ENCODE measurements at regions not wholly inside any gene's neighbourhood (a gene's known extent, or its start where the extent isn't known, plus 50 kb on each side); places are given as distances from the start of the nearest gene placed in this dataset.
A peak's percentile ranks its signal among the peaks of the same experiment; 100 is the strongest.

DNA sequence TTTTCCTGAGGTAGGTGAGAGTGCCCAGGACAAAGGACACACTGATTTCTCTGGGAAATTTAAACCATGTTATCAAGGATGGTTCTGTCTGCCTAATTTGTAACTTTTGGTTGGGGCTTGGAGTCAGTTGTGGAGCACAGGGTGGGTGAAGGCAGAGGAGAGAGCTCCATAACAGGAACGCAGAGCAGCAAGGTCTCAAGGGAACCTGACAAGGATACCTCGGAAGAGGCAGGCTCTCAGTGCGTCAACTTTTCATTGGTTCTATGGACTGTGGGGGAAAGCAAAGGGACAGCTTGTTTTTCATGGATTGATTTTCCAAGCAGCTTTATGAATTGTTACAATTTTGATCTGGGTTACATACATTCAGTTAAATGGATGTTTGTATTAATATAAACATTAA is 110.4 kb downstream of the SLIT2 start:
- Histone ChIP-seq H3K27ac (ENCODE audit: low read depth in 1 of 2, low read length in 2 of 2) (no peak overlapping the region), H3K27me3 (ENCODE audit: control insufficient read depth in 1 of 2, insufficient read depth in 2 of 2, low read length in 1 of 2) (no peaks in the 10 kb centered on the region), H3K36me3 (ENCODE audit: control insufficient read depth in 1 of 2, insufficient read depth in 2 of 2, low read length in 1 of 2) (no peaks in the 10 kb centered on the region), H3K4me1 (ENCODE audit: control insufficient read depth in 1 of 2, insufficient read depth in 2 of 2, low read length in 2 of 2) (no peaks in the 10 kb centered on the region), H3K9me3 (ENCODE audit: control insufficient read depth, low read length) (no peaks in the 10 kb centered on the region), H3K4me3 (ENCODE audit: low read length in 2 of 2) (no peak overlapping the region)
- intact Hi-C loops (cut with DNase I), result no loop called here
- ATAC-seq (ENCODE audit: low FRiP score), result no peak
- DNase-seq, result no peak
- 89 to 93% methylated on average over 3 of the region's 3 CpGs for WGBS, 2 donors

DNA sequence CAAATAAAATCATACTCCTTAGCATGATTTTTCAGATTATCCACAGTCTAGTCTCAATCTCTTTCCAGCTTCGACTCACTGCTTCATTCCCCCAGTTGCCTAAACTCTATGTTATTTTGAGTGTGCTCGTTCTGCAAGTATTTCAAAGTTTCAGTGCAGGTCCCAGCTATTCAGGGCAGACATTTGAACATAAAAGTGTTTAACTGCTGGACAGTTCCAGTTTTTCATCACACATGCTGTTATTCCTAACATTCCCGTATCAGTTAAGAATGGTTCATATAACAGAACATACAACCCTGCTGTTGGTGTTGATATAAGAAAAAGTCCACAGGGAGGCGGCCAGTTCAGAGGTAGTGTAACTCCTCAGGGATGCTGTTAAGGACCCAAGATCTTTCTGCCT is 113.3 kb downstream of the SLIT2 start:
- intact Hi-C loops (cut with DNase I), result no loop called here
- DNase-seq (no peak), ATAC-seq (ENCODE audit: low FRiP score) (no peak)
- 70 to 78% methylated on average over 4 of the region's 4 CpGs for WGBS, 2 donors
- Histone ChIP-seq H3K4me1 (ENCODE audit: control insufficient read depth in 1 of 2, insufficient read depth in 2 of 2, low read length in 2 of 2) (peaks cover 0 to 1% of the 10 kb centered on the region in 2 donors), H3K9me3 (ENCODE audit: control insufficient read depth, low read length) (no peaks in the 10 kb centered on the region), H3K36me3 (ENCODE audit: control insufficient read depth in 1 of 2, insufficient read depth in 2 of 2, low read length in 1 of 2) (no peaks in the 10 kb centered on the region), H3K4me3 (ENCODE audit: low read length in 2 of 2) (no peak overlapping the region), H3K27ac (ENCODE audit: low read depth in 1 of 2, low read length in 2 of 2) (no peak overlapping the region), H3K27me3 (ENCODE audit: control insufficient read depth in 1 of 2, insufficient read depth in 2 of 2, low read length in 1 of 2) (no peaks in the 10 kb centered on the region)

DNA sequence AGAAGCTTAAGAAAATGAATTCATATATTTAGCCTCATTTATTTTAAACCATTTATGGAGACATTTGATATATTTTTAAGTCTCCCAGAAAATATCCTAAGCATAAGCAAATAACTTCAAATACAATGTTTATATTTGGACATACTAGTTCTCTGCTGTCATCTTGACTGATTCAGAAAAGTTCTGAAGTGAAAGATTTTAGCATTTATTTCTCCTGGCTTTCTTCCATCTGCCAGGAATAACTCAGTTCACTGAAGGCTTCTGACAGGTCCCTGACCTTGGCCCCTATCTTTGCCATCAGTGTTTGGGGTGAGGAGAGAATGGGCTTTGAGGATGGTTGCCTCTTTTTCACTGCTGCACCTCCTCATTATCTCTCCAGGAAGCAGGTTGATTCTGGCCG is 115.7 kb downstream of the SLIT2 start:
- Histone ChIP-seq H3K27me3 (ENCODE audit: control insufficient read depth in 1 of 2, insufficient read depth in 2 of 2, low read length in 1 of 2) (no peaks in the 10 kb centered on the region), H3K4me1 (ENCODE audit: control insufficient read depth in 1 of 2, insufficient read depth in 2 of 2, low read length in 2 of 2) (peaks cover 0 to 1% of the 10 kb centered on the region in 2 donors), H3K27ac (ENCODE audit: low read depth in 1 of 2, low read length in 2 of 2) (no peak overlapping the region), H3K9me3 (ENCODE audit: control insufficient read depth, low read length) (no peaks in the 10 kb centered on the region), H3K36me3 (ENCODE audit: control insufficient read depth in 1 of 2, insufficient read depth in 2 of 2, low read length in 1 of 2) (no peaks in the 10 kb centered on the region), H3K4me3 (ENCODE audit: low read length in 2 of 2) (no peak overlapping the region)
- WGBS, 2 donors, result 40 to 56% methylated on average over 1 of the region's 1 CpG
- intact Hi-C loops (cut with DNase I), result no loop called here
- DNase-seq, result no peak
- ATAC-seq (ENCODE audit: low FRiP score), result no peak

DNA sequence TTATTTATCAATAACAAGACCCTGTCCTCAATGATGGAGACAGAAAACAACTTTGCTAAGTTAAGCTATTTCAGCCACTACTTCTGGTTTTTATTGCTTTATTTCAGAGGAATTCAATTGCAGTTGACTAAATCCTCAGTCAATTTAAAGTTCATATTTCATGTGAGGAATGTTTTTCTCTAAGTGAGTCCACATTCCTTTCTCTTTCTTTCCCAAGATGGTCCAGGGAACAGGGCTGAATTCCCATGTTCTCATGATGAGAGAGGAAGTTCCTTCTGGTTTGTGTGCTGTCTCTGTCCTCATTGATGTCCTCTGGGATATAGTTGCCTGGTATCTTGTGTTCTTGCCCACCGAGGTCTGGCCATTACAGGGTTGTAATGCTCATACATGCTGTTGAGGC is 117.2 kb downstream of the SLIT2 start:
- H3K27ac ChIP-seq (ENCODE audit: low read depth in 1 of 2, low read length in 2 of 2), result peak overlapping the region in 1 of 2 donors; percentile 1
- 4 to 10% methylated on average over 1 of the region's 1 CpG for WGBS, 2 donors
- intact Hi-C loops (cut with DNase I), result no loop called here
- DNase-seq (no peak), ATAC-seq (ENCODE audit: low FRiP score) (no peak)
- H3K36me3 ChIP-seq (ENCODE audit: control insufficient read depth in 1 of 2, insufficient read depth in 2 of 2, low read length in 1 of 2), result no peaks in the 10 kb centered on the region
- H3K4me3 ChIP-seq (ENCODE audit: low read length in 2 of 2), result no peak overlapping the region
- H3K27me3 ChIP-seq (ENCODE audit: control insufficient read depth in 1 of 2, insufficient read depth in 2 of 2, low read length in 1 of 2), result no peaks in the 10 kb centered on the region
- H3K9me3 ChIP-seq (ENCODE audit: control insufficient read depth, low read length), result no peaks in the 10 kb centered on the region
- H3K4me1 ChIP-seq (ENCODE audit: control insufficient read depth in 1 of 2, insufficient read depth in 2 of 2, low read length in 2 of 2), result peaks cover 0 to 4% of the 10 kb centered on the region in 2 donors

DNA sequence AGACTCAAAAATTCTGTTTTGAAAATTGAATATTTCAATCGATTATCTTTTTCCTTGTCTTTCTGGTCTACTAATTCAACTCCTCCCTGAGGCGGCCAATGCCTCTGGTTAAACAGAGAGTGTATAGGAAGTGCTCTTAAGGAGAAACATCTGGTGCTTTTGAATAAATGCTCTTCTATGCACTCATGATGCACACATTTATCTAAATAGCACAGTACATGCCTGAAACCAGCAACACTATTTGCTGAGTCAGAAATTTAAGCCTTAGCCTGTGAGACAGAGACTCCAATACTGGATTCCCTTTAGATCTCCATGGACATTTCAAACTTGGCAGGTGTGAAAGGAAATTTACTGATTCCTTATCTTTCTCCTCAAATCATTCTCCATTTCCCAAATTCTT is 118.6 kb downstream of the SLIT2 start:
- ATAC-seq (ENCODE audit: low FRiP score), result no peak
- 88 to 95% methylated on average over 2 of the region's 2 CpGs for WGBS, 2 donors
- no peaks in the 10 kb centered on the region for H3K9me3 ChIP-seq (ENCODE audit: control insufficient read depth, low read length)
- intact Hi-C loops (cut with DNase I), result no loop called here
- H3K27me3 ChIP-seq (ENCODE audit: control insufficient read depth in 1 of 2, insufficient read depth in 2 of 2, low read length in 1 of 2), result no peaks in the 10 kb centered on the region
- no peak overlapping the region for H3K27ac ChIP-seq (ENCODE audit: low read depth in 1 of 2, low read length in 2 of 2)
- no peak overlapping the region for H3K4me3 ChIP-seq (ENCODE audit: low read length in 2 of 2)
- H3K36me3 ChIP-seq (ENCODE audit: control insufficient read depth in 1 of 2, insufficient read depth in 2 of 2, low read length in 1 of 2), result no peaks in the 10 kb centered on the region
- no peak for DNase-seq
- peaks cover 0 to 4% of the 10 kb centered on the region in 2 donors for H3K4me1 ChIP-seq (ENCODE audit: control insufficient read depth in 1 of 2, insufficient read depth in 2 of 2, low read length in 2 of 2)

DNA sequence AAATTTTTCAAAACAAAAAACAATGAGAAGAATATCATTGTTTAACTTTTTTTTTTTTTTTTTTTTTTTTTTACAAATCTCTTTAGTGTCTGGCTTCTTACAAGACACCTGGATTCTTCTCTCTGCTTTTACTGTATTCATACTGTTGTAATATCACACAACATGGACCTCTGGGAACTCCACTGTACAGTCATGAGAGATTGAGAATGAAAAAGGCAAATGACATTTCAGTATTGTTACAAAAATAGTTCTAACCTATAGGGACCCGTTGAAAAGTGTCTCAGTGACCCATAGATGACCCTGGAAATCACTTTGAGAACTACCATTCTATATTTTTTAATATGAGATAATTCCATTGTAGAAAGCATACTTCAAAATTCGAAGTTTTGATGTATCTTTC is 124.4 kb downstream of the SLIT2 start:
- no peak for ATAC-seq (ENCODE audit: low FRiP score)
- no peaks in the 10 kb centered on the region for H3K36me3 ChIP-seq (ENCODE audit: control insufficient read depth in 1 of 2, insufficient read depth in 2 of 2, low read length in 1 of 2)

DNA sequence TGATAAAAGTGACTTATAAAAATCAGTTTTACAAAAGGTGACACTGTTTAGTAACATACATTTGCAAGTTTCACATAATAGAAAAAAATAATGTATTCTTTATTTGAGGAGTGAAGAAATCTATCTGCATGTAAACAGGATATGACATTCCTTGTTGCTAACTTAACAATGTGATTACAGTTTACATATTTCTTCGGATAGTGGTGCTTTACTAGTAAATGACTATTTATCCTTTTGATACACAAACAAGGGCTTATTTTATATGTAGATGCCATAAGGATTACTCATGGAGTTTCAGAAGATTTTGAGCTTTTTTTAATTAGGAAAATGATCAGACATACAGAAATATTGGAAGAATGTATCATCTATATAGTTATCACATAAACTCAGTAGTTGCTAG is 126.5 kb downstream of the SLIT2 start:
- no peak overlapping the region for H3K27ac ChIP-seq (ENCODE audit: low read depth in 1 of 2, low read length in 2 of 2)
- WGBS, 2 donors, result 90 to 93% methylated on average over 1 of the region's 1 CpG
- H3K36me3 ChIP-seq (ENCODE audit: control insufficient read depth in 1 of 2, insufficient read depth in 2 of 2, low read length in 1 of 2), result no peaks in the 10 kb centered on the region
- H3K4me1 ChIP-seq (ENCODE audit: control insufficient read depth in 1 of 2, insufficient read depth in 2 of 2, low read length in 2 of 2), result peaks cover 0 to 3% of the 10 kb centered on the region in 2 donors
- no peak for DNase-seq
- H3K4me3 ChIP-seq (ENCODE audit: low read length in 2 of 2), result no peak overlapping the region
- intact Hi-C loops (cut with DNase I), result no loop called here
- no peaks in the 10 kb centered on the region for H3K9me3 ChIP-seq (ENCODE audit: control insufficient read depth, low read length)
- H3K27me3 ChIP-seq (ENCODE audit: control insufficient read depth in 1 of 2, insufficient read depth in 2 of 2, low read length in 1 of 2), result no peaks in the 10 kb centered on the region
- no peak for ATAC-seq (ENCODE audit: low FRiP score)

More for the DNA sequence above, 124.4 kb downstream of the SLIT2 start:
- Histone ChIP-seq H3K27ac (ENCODE audit: low read depth in 1 of 2, low read length in 2 of 2) (no peak overlapping the region), H3K9me3 (ENCODE audit: control insufficient read depth, low read length) (no peaks in the 10 kb centered on the region), H3K27me3 (ENCODE audit: control insufficient read depth in 1 of 2, insufficient read depth in 2 of 2, low read length in 1 of 2) (no peaks in the 10 kb centered on the region), H3K4me3 (ENCODE audit: low read length in 2 of 2) (no peak overlapping the region), H3K4me1 (ENCODE audit: control insufficient read depth in 1 of 2, insufficient read depth in 2 of 2, low read length in 2 of 2) (peaks cover 0 to 3% of the 10 kb centered on the region in 2 donors)
- WGBS, 2 donors, result 60 to 71% methylated on average over 2 of the region's 2 CpGs
- intact Hi-C loops (cut with DNase I), result no loop called here
- DNase-seq, result no peak

GRCh38 chr4:20381005-20381404 is 129.3 kb downstream of the SLIT2 start:
- Histone ChIP-seq H3K27me3 (ENCODE audit: control insufficient read depth in 1 of 2, insufficient read depth in 2 of 2, low read length in 1 of 2) (no peaks in the 10 kb centered on the region), H3K36me3 (ENCODE audit: control insufficient read depth in 1 of 2, insufficient read depth in 2 of 2, low read length in 1 of 2) (no peaks in the 10 kb centered on the region), H3K4me3 (ENCODE audit: low read length in 2 of 2) (no peak overlapping the region), H3K27ac (ENCODE audit: low read depth in 1 of 2, low read length in 2 of 2) (no peak overlapping the region), H3K9me3 (ENCODE audit: control insufficient read depth, low read length) (no peaks in the 10 kb centered on the region), H3K4me1 (ENCODE audit: control insufficient read depth in 1 of 2, insufficient read depth in 2 of 2, low read length in 2 of 2) (no peaks in the 10 kb centered on the region)
- ATAC-seq (ENCODE audit: low FRiP score), result no peak
- WGBS, 2 donors, result 98% methylated on average over 9 of the region's 9 CpGs
- intact Hi-C loops (cut with DNase I), result no loop called here
- no peak for DNase-seq

DNA sequence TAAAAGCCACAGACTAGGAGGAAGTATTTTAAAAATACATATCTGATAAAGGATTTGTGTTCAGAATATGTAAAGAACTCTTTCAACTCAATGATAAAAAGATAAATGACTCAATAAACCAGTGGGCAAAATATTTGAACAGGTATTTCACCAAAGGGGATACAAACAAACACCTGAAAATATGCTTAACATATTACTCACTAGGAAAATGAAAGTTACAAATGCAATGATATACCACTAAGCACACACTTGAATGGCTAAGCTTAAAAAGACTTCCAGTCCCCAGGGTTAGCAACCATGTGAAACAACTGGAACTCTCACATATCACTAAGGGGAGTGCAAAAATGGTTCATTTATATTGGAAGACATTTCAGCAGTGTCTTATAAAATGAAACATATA is 131.6 kb downstream of the SLIT2 start:
- Histone ChIP-seq H3K4me3 (ENCODE audit: low read length in 2 of 2) (no peak overlapping the region), H3K4me1 (ENCODE audit: control insufficient read depth in 1 of 2, insufficient read depth in 2 of 2, low read length in 2 of 2) (no peaks in the 10 kb centered on the region), H3K27ac (ENCODE audit: low read depth in 1 of 2, low read length in 2 of 2) (no peak overlapping the region), H3K27me3 (ENCODE audit: control insufficient read depth in 1 of 2, insufficient read depth in 2 of 2, low read length in 1 of 2) (no peaks in the 10 kb centered on the region), H3K9me3 (ENCODE audit: control insufficient read depth, low read length) (no peaks in the 10 kb centered on the region), H3K36me3 (ENCODE audit: control insufficient read depth in 1 of 2, insufficient read depth in 2 of 2, low read length in 1 of 2) (no peaks in the 10 kb centered on the region)
- ATAC-seq (ENCODE audit: low FRiP score) (no peak), DNase-seq (no peak)
- intact Hi-C loops (cut with DNase I), result no loop called here
